CD4-positive, alpha-beta T cell (primary cell): ENCODE measurements at regions not wholly inside any gene's neighbourhood (a gene's known extent, or its start where the extent isn't known, plus 50 kb on each side); places are given as distances from the start of the nearest gene placed in this dataset.

Experiments
- ATAC-seq: fragments of 200-7000 bp; cut with Tn5 transposase; one replicate; pipeline ENCODE4 v1.10.0; 2022; ENCODE audit warnings: mild to moderate bottlenecking; ENCODE audit not compliant: poor library complexity
- CTCF ChIA-PET: fragments of 350-600 bp; sonication (Branson Sonifier 250); formaldehyde crosslinking; loops from one replicate; lab custom pipeline; 2021; ENCODE audit warnings: antibody characterized with exemption, inconsistent platforms; lab: Charles Lee
- POLR2A ChIA-PET: fragments of 350-600 bp; sonication (Branson Sonifier 250); formaldehyde crosslinking; loops from one replicate; lab custom pipeline; 2021; ENCODE audit warnings: antibody characterized with exemption, inconsistent platforms; lab: Charles Lee
- DNase-seq, 14 experiments: peaks; one replicate each; pipeline ENCODE4 v3.0.0-alpha.2; 2013 to 2020; ENCODE audit warnings: mixed read lengths in 2 of 14
- H3K27ac ChIP-seq, 2 donors: one replicate each; pipeline versions ENCODE4 v1.5.1 to v1.7.0; 2013; ENCODE audit warnings: low read length in 2 of 2, low read depth in 1 of 2, mild to moderate bottlenecking in 1 of 2
- H3K27me3 ChIP-seq, 2 experiments: 1 replicate in 1 of 2; 2 replicates in 1 of 2; pipeline versions ENCODE4 v1.6.1 to v1.7.0; 2013; ENCODE audit warnings: low read length in 2 of 2, control low read depth in 1 of 2, mild to moderate bottlenecking in 1 of 2, moderate library complexity in 1 of 2; ENCODE audit not compliant: insufficient read depth in 2 of 2, control insufficient read depth in 1 of 2
- H3K36me3 ChIP-seq: one replicate; pipeline ENCODE4 v1.6.1; 2013; ENCODE audit warnings: low read length, control low read depth; ENCODE audit not compliant: insufficient read depth
- H3K4me1 ChIP-seq: one replicate; pipeline ENCODE4 v1.6.1; 2013; ENCODE audit warnings: low read length, control low read depth; ENCODE audit not compliant: insufficient read depth
- H3K4me3 ChIP-seq: one replicate; pipeline ENCODE4 v1.5.1; 2013; ENCODE audit warnings: mild to moderate bottlenecking, low read length, moderate library complexity
- H3K9me3 ChIP-seq, 2 experiments: 1 replicate in 1 of 2; 2 replicates in 1 of 2; pipeline versions ENCODE4 v1.6.1 to v1.7.0; 2013; ENCODE audit warnings: low read length in 2 of 2, mild to moderate bottlenecking in 2 of 2, control low read depth in 1 of 2, moderate library complexity in 1 of 2; ENCODE audit not compliant: control insufficient read depth in 1 of 2, insufficient read depth in 1 of 2
- H3K27ac Mint-ChIP-seq: one replicate; pipeline ENCODE4 v1.8.0; 2020; ENCODE audit warnings: mixed read lengths
- H3K27me3 Mint-ChIP-seq: one replicate; pipeline ENCODE4 v1.8.0; 2021; ENCODE audit warnings: mixed read lengths
- H3K36me3 Mint-ChIP-seq: one replicate; pipeline ENCODE4 v1.8.0; 2021; ENCODE audit warnings: low read depth, mixed read lengths
- H3K4me1 Mint-ChIP-seq: one replicate; pipeline ENCODE4 v1.8.0; 2021; ENCODE audit warnings: low read depth, mixed read lengths
- H3K4me3 Mint-ChIP-seq: one replicate; pipeline ENCODE4 v1.8.0; 2020; ENCODE audit warnings: mild to moderate bottlenecking, mixed read lengths
- H3K9me3 Mint-ChIP-seq: one replicate; pipeline ENCODE4 v1.8.0; 2020; ENCODE audit warnings: mixed read lengths
- CTCF ChIP-seq: fragments of 200-600 bp; IDR thresholded peaks from one replicate; pipeline ENCODE4 v1.8.0; 2022; ENCODE audit warnings: antibody characterized with exemption, mild to moderate bottlenecking
- intact Hi-C, 2 experiments: fragments of 100-400 bp; cut with DNase I in 1 of 2; cut with micrococcal nuclease in 1 of 2; formaldehyde crosslinking; loops; one replicate each; pipeline versions ENCODE4 v1.15.1 to v1.9.0; 2023 to 2025; cut with DNase I, micrococcal nuclease

DNA sequence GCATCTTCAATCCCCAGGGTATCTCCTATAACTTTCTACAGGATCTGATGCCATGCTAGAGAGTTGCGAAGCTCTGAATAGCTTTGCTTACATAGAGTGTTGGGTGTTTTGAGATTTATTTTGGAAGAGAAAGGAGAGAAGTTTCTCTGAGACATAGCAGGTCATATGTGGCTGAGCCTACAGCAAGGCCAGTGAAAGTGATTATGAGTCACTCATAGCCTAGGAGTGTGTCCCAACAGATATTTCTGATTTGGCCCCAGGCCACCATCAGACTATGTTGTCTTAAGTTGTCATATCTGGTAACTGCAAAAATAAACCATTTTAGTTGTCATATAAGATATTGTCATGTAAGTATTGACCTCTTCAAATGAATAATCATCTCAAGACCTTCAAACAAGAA lies 132.0 kb upstream of the RAI14 start:
- POLR2A ChIA-PET, result no interaction called here
- Mint-ChIP-seq H3K9me3 (no peaks in the 10 kb centered on the region), H3K27ac (no peak overlapping the region), H3K4me3 (no peak overlapping the region), H3K4me1 (no peaks in the 10 kb centered on the region), H3K36me3 (no peaks in the 10 kb centered on the region), H3K27me3 (peaks cover 6% of the 10 kb centered on the region)
- TF ChIP-seq CTCF, result no peak
- H3K36me3 ChIP-seq, result no peaks in the 10 kb centered on the region
- no peaks in the 10 kb centered on the region for H3K4me1 ChIP-seq
- CTCF ChIA-PET, result interaction anchor here (2.6 kb wide), 1 partner anchor 374 kb away, joined by 12 read pairs; no protein-coding TSS in a partner anchor
- intact Hi-C loops, result loop anchor here (5.0 kb wide), 2 partner anchors 313 to 478 kb away; partner anchors contain the start of gene TTC23L (in 1 of the 2)
- no peak for DNase-seq
- H3K9me3 ChIP-seq, result no peaks in the 10 kb centered on the region
- ATAC-seq, result no peak
- H3K4me3 ChIP-seq, result no peak overlapping the region
- H3K27me3 ChIP-seq, result peaks cover 0 to 2% of the 10 kb centered on the region in 2 experiments
- no peak overlapping the region for H3K27ac ChIP-seq

DNA sequence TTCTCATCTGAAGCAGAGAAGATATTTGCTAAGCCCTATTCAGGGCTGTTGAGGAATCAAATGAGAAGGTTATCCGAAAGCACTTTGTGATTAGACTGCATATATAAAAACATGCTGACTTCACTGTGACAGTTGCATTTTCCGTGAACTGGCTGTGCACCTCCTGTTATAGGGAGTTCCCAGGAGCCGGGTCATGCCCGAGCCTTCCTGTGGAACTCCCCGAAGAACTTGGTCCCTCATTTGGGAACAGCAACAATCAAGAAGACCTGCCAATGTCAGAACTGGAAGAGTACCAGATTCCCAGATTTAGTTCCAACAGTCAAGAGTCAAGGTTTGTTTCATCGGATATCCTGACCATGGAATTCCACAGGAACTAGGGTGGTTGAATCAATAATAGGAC lies 130.4 kb upstream of the RAI14 start:
- ChIA-PET CTCF (interaction anchor here (2.6 kb wide), 1 partner anchor 372 kb away, joined by 12 read pairs; no protein-coding TSS in a partner anchor), POLR2A (no interaction called here)
- Mint-ChIP-seq H3K36me3 (no peaks in the 10 kb centered on the region), H3K27me3 (peaks cover 4% of the 10 kb centered on the region), H3K4me3 (no peak overlapping the region), H3K9me3 (no peaks in the 10 kb centered on the region), H3K27ac (no peak overlapping the region), H3K4me1 (no peaks in the 10 kb centered on the region)
- Histone ChIP-seq H3K9me3 (no peaks in the 10 kb centered on the region), H3K4me1 (no peaks in the 10 kb centered on the region), H3K27me3 (no peaks in the 10 kb centered on the region), H3K4me3 (no peak overlapping the region), H3K36me3 (no peaks in the 10 kb centered on the region), H3K27ac (no peak overlapping the region)
- intact Hi-C loops, result no loop called here
- ATAC-seq (no peak), DNase-seq (no peak)
- no peak for TF ChIP-seq CTCF

DNA sequence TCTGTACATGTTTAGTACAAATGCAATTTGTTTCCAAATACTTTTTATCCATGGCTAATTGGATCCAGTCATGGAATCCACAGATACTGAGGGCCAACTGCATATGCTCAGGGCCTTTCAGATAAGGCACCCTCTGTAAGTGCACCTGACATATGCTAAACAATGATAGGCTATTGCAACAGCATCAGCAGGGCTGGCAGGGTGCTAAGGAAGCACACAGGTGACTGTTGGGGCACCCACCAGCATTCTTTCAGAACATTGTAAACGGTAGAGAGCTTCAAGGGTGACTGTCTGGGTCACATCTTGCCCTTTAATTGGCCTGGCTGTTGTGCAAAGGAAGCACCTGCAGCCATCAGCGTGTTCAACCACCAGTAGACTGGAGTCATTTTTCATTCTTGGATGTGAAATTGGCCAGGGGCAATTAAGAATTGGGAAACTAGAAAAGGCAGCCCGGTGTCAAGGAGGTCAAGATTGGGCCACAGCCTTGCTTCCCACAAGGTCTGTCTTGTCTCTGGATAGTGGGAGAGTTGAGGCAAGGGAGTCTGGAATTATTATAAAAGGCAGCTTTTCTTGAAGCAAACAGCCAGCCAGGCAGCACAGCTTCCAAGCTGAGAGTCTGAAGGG lies 129.3 kb upstream of the RAI14 start:
- Mint-ChIP-seq H3K9me3 (no peaks in the 10 kb centered on the region), H3K4me1 (no peaks in the 10 kb centered on the region), H3K27ac (no peak overlapping the region), H3K36me3 (no peaks in the 10 kb centered on the region), H3K4me3 (no peak overlapping the region), H3K27me3 (peaks cover 4% of the 10 kb centered on the region)
- ChIA-PET POLR2A (no interaction called here), CTCF (interaction anchor here (0.5 kb wide), 1 partner anchor 88 kb away, joined by 3 read pairs; no protein-coding TSS in a partner anchor)
- intact Hi-C loops, result no loop called here
- no peak overlapping the region for H3K4me3 ChIP-seq
- ATAC-seq (no peak), DNase-seq (no peak)
- no peaks in the 10 kb centered on the region for H3K27me3 ChIP-seq
- no peaks in the 10 kb centered on the region for H3K36me3 ChIP-seq
- no peaks in the 10 kb centered on the region for H3K4me1 ChIP-seq
- no peaks in the 10 kb centered on the region for H3K9me3 ChIP-seq
- no peak for TF ChIP-seq CTCF
- no peak overlapping the region for H3K27ac ChIP-seq
